ENCODE measurements at regions not wholly inside any gene's neighbourhood (a gene's known extent, or its start where the extent isn't known, plus 50 kb on each side); places are given as distances from the start of the nearest gene placed in this dataset.

GRCh38 chr4:163622379-163623035, 128.0 kb downstream of the TMA16 start:
- no peak for DNase-seq (ENCODE audit: low spot score)

- no peak for DNase-seq (ENCODE audit: low spot score)
These were observed 129.3 kb downstream of the TMA16 start for GRCh38 chr4:163623787-163624186.

- no peak for DNase-seq (ENCODE audit: low spot score)
These were observed 130.2 kb downstream of the TMA16 start for GRCh38 chr4:163624727-163625126.

GRCh38 chr4:163631288-163631687, 136.8 kb downstream of the TMA16 start:
- no peak for DNase-seq (ENCODE audit: low spot score)

- DNase-seq (ENCODE audit: low spot score): no peak
These were observed 144.4 kb downstream of the TMA16 start for GRCh38 chr4:163638909-163639308.

- no peak for DNase-seq (ENCODE audit: low spot score)
These were observed 155.1 kb downstream of the TMA16 start for GRCh38 chr4:163649557-163650091.

GRCh38 chr4:163651761-163652160, 157.3 kb downstream of the TMA16 start:
- no peak for DNase-seq (ENCODE audit: low spot score)

- DNase-seq (ENCODE audit: low spot score): no peak
These were observed 160.1 kb downstream of the TMA16 start for GRCh38 chr4:163654621-163655020.

GRCh38 chr4:163660636-163661035, 166.1 kb downstream of the TMA16 start:
- no peak for DNase-seq (ENCODE audit: low spot score)

- DNase-seq (ENCODE audit: low spot score): no peak
These were observed 168.3 kb downstream of the TMA16 start for GRCh38 chr4:163662768-163663167.

GRCh38 chr4:163663454-163664225, 169.2 kb downstream of the TMA16 start:
- no peak for DNase-seq (ENCODE audit: low spot score)

- no peak for DNase-seq (ENCODE audit: low spot score)
These were observed 170.6 kb downstream of the TMA16 start for GRCh38 chr4:163665101-163665500.

GRCh38 chr4:163665521-163666331, 171.2 kb downstream of the TMA16 start:
- no peak for DNase-seq (ENCODE audit: low spot score)

- no peak for DNase-seq (ENCODE audit: low spot score)
These were observed 171.9 kb downstream of the TMA16 start for GRCh38 chr4:163666332-163666873.

- no peak for DNase-seq (ENCODE audit: low spot score)
These were observed 178.3 kb downstream of the TMA16 start for GRCh38 chr4:163672751-163673150.

- no peak for DNase-seq (ENCODE audit: low spot score)
These were observed 179.6 kb downstream of the TMA16 start for GRCh38 chr4:163673848-163674697.

GRCh38 chr4:163679189-163679588, 184.7 kb downstream of the TMA16 start:
- peak; percentile 7 for DNase-seq (ENCODE audit: low spot score)

- no peak for DNase-seq (ENCODE audit: low spot score)
These were observed 186.1 kb downstream of the TMA16 start for GRCh38 chr4:163680386-163681098.

- peak; percentile 6 for DNase-seq (ENCODE audit: low spot score)
These were observed 186.8 kb downstream of the TMA16 start for GRCh38 chr4:163681208-163681821.

GRCh38 chr4:163688856-163689255, 194.4 kb downstream of the TMA16 start:
- no peak for DNase-seq (ENCODE audit: low spot score)
